ENCODE measurements at regions not wholly inside any gene's neighbourhood (a gene's known extent, or its start where the extent isn't known, plus 50 kb on each side); places are given as distances from the start of the nearest gene placed in this dataset.

- TF ChIP-seq EP300 (IDR thresholded peaks at IDR 0.05) (no peak), CTCF (IDR thresholded peaks at IDR 0.05) (no peak)
These were observed 123.6 kb downstream of the LRATD1 start for GRCh38 chr2:14756122-14756541.

Measured in ovary (tissue), 3 donors.